HepG2 (cell line): ENCODE measurements at regions not wholly inside any gene's neighbourhood (a gene's known extent, or its start where the extent isn't known, plus 50 kb on each side); places are given as distances from the start of the nearest gene placed in this dataset.

Experiments used
- ATAC-seq: fragments of 200-7000 bp; cut with Tn5 transposase; 3 replicates; pipeline ENCODE4 v1.9.1; 2020; ENCODE audit warnings: mild to moderate bottlenecking, moderate library complexity
- BruUV-seq: library from RNA; stranded (reverse); fragments of 400-500 nt; replicated peaks from 2 replicates; lab custom pipeline; 2021; lab: Mats Ljungman, UMichigan
- CTCF ChIA-PET: fragments of 300-600 bp; formaldehyde crosslinking; extraction: SDS; loops from one replicate; lab custom pipeline; 2021; ENCODE audit warnings: low total read pairs, inconsistent platforms, low intra/inter-chr PET ratio; lab: Yijun Ruan, JAX
- POLR2A ChIA-PET: fragments of 350-600 bp; sonication (Branson Sonifier 250); formaldehyde crosslinking; loops from one replicate; lab custom pipeline; 2020; ENCODE audit warnings: antibody characterized with exemption, inconsistent platforms; lab: Yijun Ruan, JAX
- DNase-seq: peaks from one replicate; pipeline ENCODE4 v3.0.0-alpha.2; 2015; ENCODE audit warnings: low spot score
- FAIRE-seq: peaks from 3 replicates; lab custom pipeline; 2011; peaks lifted over from hg19 to GRCh38; lab: Jason Lieb, UNC
- H2AFZ ChIP-seq: one replicate; pipeline ENCODE4 v1.6.1; 2011; ENCODE audit warnings: low read length, inconsistent platforms
- H3K27ac ChIP-seq: fragments of 300-600 bp; 3 replicates; pipeline ENCODE4 v1.8.0; 2011; ENCODE audit warnings: mixed run types, mild to moderate bottlenecking, mixed read lengths, low read length, inconsistent platforms; ENCODE audit not compliant: insufficient read depth; ENCODE audit errors: extremely low read length
- H3K27me3 ChIP-seq, 2 experiments: fragments of 200-600 bp in 1 of 2; 2 replicates in 1 of 2; 3 replicates in 1 of 2; pipeline versions ENCODE4 v1.6.0 to v1.8.0; 2011; ENCODE audit warnings: low read length in 2 of 2, mild to moderate bottlenecking in 2 of 2, moderate library complexity in 2 of 2, inconsistent platforms in 1 of 2; ENCODE audit not compliant: insufficient read depth in 2 of 2, control insufficient read depth in 1 of 2
- H3K36me3 ChIP-seq, 2 experiments: fragments of 200-600 bp in 1 of 2; replicated peaks in 1 of 2; 2 replicates in 1 of 2; 3 replicates in 1 of 2; pipeline versions ENCODE4 v1.5.1 to v1.8.0; 2011; ENCODE audit warnings: low read length in 2 of 2, inconsistent platforms in 1 of 2; ENCODE audit not compliant: insufficient read depth in 2 of 2, control insufficient read depth in 1 of 2
- H3K4me1 ChIP-seq: 2 replicates; pipeline ENCODE4 v1.5.1; 2012; ENCODE audit warnings: low read length, inconsistent platforms; ENCODE audit not compliant: insufficient read depth
- H3K4me2 ChIP-seq: 2 replicates; pipeline ENCODE4 v1.6.0; 2011; ENCODE audit warnings: low read depth, low read length, inconsistent platforms
- H3K4me3 ChIP-seq, 3 experiments: fragments of 200-600 bp in 1 of 3; sonication (generic), shearing (Covaris generic) in 1 of 3; replicated peaks in 1 of 3; 2 replicates each; pipeline ENCODE4 v1.5.1; 2011 to 2016; ENCODE audit warnings: low read length in 3 of 3, inconsistent platforms in 2 of 3, low read depth in 2 of 3, mild to moderate bottlenecking in 2 of 3, control low read depth in 1 of 3, mixed read lengths in 1 of 3; ENCODE audit not compliant: insufficient read depth in 1 of 3
- H3K79me2 ChIP-seq: one replicate; pipeline ENCODE4 v1.6.1; 2011; ENCODE audit warnings: low read length, inconsistent platforms; ENCODE audit not compliant: insufficient read depth
- H3K9ac ChIP-seq: 2 replicates; pipeline ENCODE4 v1.6.0; 2011; ENCODE audit warnings: mild to moderate bottlenecking, low read depth, low read length, inconsistent platforms; ENCODE audit not compliant: insufficient read depth
- H3K9me3 ChIP-seq: 2 replicates; pipeline ENCODE4 v1.5.1; 2012; ENCODE audit warnings: mild to moderate bottlenecking, low read length
- H4K20me1 ChIP-seq: 2 replicates; pipeline ENCODE4 v1.6.0; 2011; ENCODE audit warnings: inconsistent platforms, mild to moderate bottlenecking, low read length, moderate library complexity; ENCODE audit not compliant: insufficient read depth
- HDAC6 ChIP-seq: fragments of 200-600 bp; sonication (generic); IDR thresholded peaks from 2 replicates; pipeline ENCODE4 v1.7.0; 2017; ENCODE audit warnings: mild to moderate bottlenecking, antibody characterized with exemption, low read length, low read depth
- HIVEP1 ChIP-seq: sonication (generic); formaldehyde crosslinking; IDR thresholded peaks from 2 replicates; pipeline ENCODE4 v1.4.0; 2020; ENCODE audit warnings: mild to moderate bottlenecking, missing genetic modification reagents
- JUN ChIP-seq: sonication (generic); formaldehyde crosslinking; IDR thresholded peaks from 2 replicates; pipeline ENCODE4 v1.4.0; 2020; ENCODE audit warnings: mild to moderate bottlenecking, missing genetic modification reagents
- MTA1 ChIP-seq: sonication (generic); formaldehyde crosslinking; IDR thresholded peaks from 2 replicates; pipeline ENCODE4 v1.4.0; 2020; ENCODE audit warnings: missing genetic modification reagents, mild to moderate bottlenecking, borderline replicate concordance
- NBN ChIP-seq: fragments of 450-650 bp; conservative IDR thresholded peaks from 2 replicates; pipeline ENCODE4 v1.6.1; 2017
- NCOA2 ChIP-seq: sonication (generic); formaldehyde crosslinking; IDR thresholded peaks from 2 replicates; pipeline ENCODE4 v1.8.0; 2022; ENCODE audit warnings: inconsistent platforms
- SATB2 ChIP-seq: sonication (generic); formaldehyde crosslinking; IDR thresholded peaks from 2 replicates; pipeline ENCODE4 v1.5.0; 2020; ENCODE audit warnings: missing genetic modification reagents
- ZKSCAN8 ChIP-seq: IDR thresholded peaks from 2 replicates; pipeline ENCODE4 v1.6.1; 2016; ENCODE audit warnings: borderline replicate concordance, missing genetic modification reagents, missing compliant biosample characterization
- ZNF225 ChIP-seq: sonication (generic); formaldehyde crosslinking; IDR thresholded peaks from 2 replicates; pipeline ENCODE4 v1.4.0; 2020; ENCODE audit warnings: mild to moderate bottlenecking, missing genetic modification reagents
- ZNF484 ChIP-seq: sonication (generic); formaldehyde crosslinking; IDR thresholded peaks from 2 replicates; pipeline ENCODE4 v1.5.1; 2020; ENCODE audit warnings: mild to moderate bottlenecking, low read depth, missing genetic modification reagents, borderline replicate concordance
- ZNF761 ChIP-seq: sonication (generic); formaldehyde crosslinking; conservative IDR thresholded peaks from 2 replicates; pipeline ENCODE4 v1.4.0; 2020; ENCODE audit warnings: mild to moderate bottlenecking, missing genetic modification reagents
- WGBS: methylation state at CpG from one replicate; pipeline ENCODE4 v1.1.6; 2017; ENCODE audit warnings: low lambda C conversion rate; 5-methylcytosine and 5-hydroxymethylcytosine counted together
- in situ Hi-C: cut with HindIII; loops from 2 replicates; pipeline ENCODE4 v1.10.0; 2017; ENCODE audit warnings: low pct_unique_long_range_greater_than_20kb; ENCODE audit not compliant: extremely low pct_ligation_motif_present
- intact Hi-C: fragments of 100-400 bp; cut with micrococcal nuclease; formaldehyde crosslinking; loops from one replicate; pipeline ENCODE4 v1.10.0; 2022; ENCODE audit not compliant: unreplicated experiment
- TF ChIP-seq, protein P1 (sequence below), 2 experiments: IDR thresholded peaks; 2 replicates each; pipeline ENCODE4 v1.6.1; 2011 to 2012; ENCODE audit warnings: low read length in 2 of 2, borderline replicate concordance in 1 of 2, low read depth in 1 of 2, mild to moderate bottlenecking in 1 of 2, moderate library complexity in 1 of 2
- TF ChIP-seq, protein P2 (sequence below): sonication (generic); formaldehyde crosslinking; IDR thresholded peaks from 2 replicates; pipeline ENCODE4 v1.4.0; 2020; ENCODE audit warnings: missing genetic modification reagents
- TF ChIP-seq, protein P3 (sequence below): sonication (generic); formaldehyde crosslinking; IDR thresholded peaks from 2 replicates; pipeline ENCODE4 v1.4.0; 2020; ENCODE audit warnings: missing genetic modification reagents

DNA sequence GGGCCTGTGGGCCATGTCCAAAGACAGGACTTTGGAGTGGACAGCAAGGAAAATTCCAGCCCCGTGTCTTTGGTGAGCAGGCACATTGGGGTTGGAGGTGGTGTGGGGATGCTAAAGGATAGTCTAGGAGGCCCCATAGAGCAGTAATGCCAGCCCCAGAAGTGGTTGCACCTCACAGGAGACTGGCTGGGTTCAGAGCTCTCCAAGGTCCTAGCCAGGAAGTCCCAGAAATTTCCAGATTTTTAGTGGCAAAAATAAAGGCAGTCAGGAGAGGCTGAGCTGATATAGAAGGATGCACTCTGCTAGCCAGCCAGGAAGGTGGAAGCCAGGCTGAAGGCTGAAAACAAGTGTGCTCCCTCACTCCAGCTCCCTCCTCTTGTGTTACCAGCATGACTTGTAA, 144.0 kb upstream of the KCND3 start:
- Histone ChIP-seq H3K27me3 (no peaks in the 10 kb centered on the region), H3K4me1 (no peaks in the 10 kb centered on the region), H3K4me2 (no peak overlapping the region), H3K4me3 (no peak overlapping the region), H3K27ac (no peak overlapping the region), H2AFZ (no peak overlapping the region), H4K20me1 (no peaks in the 10 kb centered on the region), H3K9ac (no peak overlapping the region), H3K36me3 (no peaks in the 10 kb centered on the region), H3K79me2 (no peaks in the 10 kb centered on the region), H3K9me3 (no peaks in the 10 kb centered on the region)
- ChIA-PET CTCF (no interaction called here), POLR2A (no interaction called here)
- BruUV-seq: no TSS peak
- in situ Hi-C loops: no loop called here
- ATAC-seq (no peak), DNase-seq (no peak), FAIRE-seq (no peak)
- 0% methylated on average over 1 of the region's 1 CpG for WGBS
- intact Hi-C loops: no loop called here
- TF ChIP-seq, protein P1, sequence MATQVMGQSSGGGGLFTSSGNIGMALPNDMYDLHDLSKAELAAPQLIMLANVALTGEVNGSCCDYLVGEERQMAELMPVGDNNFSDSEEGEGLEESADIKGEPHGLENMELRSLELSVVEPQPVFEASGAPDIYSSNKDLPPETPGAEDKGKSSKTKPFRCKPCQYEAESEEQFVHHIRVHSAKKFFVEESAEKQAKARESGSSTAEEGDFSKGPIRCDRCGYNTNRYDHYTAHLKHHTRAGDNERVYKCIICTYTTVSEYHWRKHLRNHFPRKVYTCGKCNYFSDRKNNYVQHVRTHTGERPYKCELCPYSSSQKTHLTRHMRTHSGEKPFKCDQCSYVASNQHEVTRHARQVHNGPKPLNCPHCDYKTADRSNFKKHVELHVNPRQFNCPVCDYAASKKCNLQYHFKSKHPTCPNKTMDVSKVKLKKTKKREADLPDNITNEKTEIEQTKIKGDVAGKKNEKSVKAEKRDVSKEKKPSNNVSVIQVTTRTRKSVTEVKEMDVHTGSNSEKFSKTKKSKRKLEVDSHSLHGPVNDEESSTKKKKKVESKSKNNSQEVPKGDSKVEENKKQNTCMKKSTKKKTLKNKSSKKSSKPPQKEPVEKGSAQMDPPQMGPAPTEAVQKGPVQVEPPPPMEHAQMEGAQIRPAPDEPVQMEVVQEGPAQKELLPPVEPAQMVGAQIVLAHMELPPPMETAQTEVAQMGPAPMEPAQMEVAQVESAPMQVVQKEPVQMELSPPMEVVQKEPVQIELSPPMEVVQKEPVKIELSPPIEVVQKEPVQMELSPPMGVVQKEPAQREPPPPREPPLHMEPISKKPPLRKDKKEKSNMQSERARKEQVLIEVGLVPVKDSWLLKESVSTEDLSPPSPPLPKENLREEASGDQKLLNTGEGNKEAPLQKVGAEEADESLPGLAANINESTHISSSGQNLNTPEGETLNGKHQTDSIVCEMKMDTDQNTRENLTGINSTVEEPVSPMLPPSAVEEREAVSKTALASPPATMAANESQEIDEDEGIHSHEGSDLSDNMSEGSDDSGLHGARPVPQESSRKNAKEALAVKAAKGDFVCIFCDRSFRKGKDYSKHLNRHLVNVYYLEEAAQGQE (IDR thresholded peaks at IDR 0.05; ENCODE audit: borderline replicate concordance in 1 of 2, low read depth in 1 of 2, low read length in 2 of 2): peak in 1 of 2 experiments; percentile 64; a peak in 2 of 4 replicates
- TF ChIP-seq ZNF484 (CRISPR knock-in tag): no peak

DNA sequence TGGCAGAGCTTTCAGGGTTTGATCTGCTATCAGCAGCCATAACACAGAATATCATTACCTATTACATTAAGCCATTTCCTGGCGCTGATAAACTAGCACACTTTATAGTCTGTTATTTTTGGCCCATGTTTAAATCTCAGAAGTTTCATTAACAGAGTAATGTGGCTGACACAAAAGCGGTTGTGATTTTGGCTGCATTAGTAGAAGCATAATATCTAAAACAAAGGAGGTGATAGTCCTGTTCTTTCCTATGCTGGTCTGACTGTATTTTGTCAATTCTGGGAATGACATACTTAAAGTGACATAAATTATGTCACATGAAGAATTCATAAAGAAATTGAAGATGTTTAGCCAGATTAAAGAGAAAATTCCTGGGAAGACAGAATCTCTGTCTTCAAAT, 151.3 kb upstream of the KCND3 start:
- BruUV-seq: no TSS peak
- TF ChIP-seq SATB2 (CRISPR knock-in tag) (no peak), NBN (no peak), ZKSCAN8 (CRISPR knock-in tag) (no peak), JUN (no peak), ZNF225 (CRISPR knock-in tag) (no peak), HIVEP1 (no peak), HDAC6 (no peak), ZNF761 (CRISPR knock-in tag) (no peak), MTA1 (CRISPR knock-in tag) (no peak), NCOA2 (CRISPR knock-in tag) (no peak)
- TF ChIP-seq, protein P2, sequence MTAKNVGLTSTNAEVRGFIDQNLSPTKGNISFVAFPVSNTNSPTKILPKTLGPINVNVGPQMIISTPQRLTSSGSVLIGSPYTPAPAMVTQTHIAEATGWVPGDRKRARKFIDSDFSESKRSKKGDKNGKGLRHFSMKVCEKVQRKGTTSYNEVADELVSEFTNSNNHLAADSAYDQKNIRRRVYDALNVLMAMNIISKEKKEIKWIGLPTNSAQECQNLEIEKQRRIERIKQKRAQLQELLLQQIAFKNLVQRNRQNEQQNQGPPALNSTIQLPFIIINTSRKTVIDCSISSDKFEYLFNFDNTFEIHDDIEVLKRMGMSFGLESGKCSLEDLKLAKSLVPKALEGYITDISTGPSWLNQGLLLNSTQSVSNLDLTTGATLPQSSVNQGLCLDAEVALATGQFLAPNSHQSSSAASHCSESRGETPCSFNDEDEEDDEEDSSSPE (CRISPR knock-in tag): no peak
- TF ChIP-seq, protein P3, sequence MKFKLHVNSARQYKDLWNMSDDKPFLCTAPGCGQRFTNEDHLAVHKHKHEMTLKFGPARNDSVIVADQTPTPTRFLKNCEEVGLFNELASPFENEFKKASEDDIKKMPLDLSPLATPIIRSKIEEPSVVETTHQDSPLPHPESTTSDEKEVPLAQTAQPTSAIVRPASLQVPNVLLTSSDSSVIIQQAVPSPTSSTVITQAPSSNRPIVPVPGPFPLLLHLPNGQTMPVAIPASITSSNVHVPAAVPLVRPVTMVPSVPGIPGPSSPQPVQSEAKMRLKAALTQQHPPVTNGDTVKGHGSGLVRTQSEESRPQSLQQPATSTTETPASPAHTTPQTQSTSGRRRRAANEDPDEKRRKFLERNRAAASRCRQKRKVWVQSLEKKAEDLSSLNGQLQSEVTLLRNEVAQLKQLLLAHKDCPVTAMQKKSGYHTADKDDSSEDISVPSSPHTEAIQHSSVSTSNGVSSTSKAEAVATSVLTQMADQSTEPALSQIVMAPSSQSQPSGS (CRISPR knock-in tag): no peak

More for the DNA sequence above, 151.3 kb upstream of the KCND3 start:
- ATAC-seq (no peak), DNase-seq (no peak), FAIRE-seq (no peak)
- no peak overlapping the region for H3K4me3 ChIP-seq
- no peak overlapping the region for H3K27ac ChIP-seq
- no peaks in the 10 kb centered on the region for H3K79me2 ChIP-seq
- H3K9me3 ChIP-seq: no peaks in the 10 kb centered on the region
- H3K36me3 ChIP-seq: no peaks in the 10 kb centered on the region
- no peaks in the 10 kb centered on the region for H4K20me1 ChIP-seq
- no peaks in the 10 kb centered on the region for H3K4me1 ChIP-seq
- intact Hi-C loops: no loop called here
- no peak overlapping the region for H3K9ac ChIP-seq
- in situ Hi-C loops: no loop called here
- H2AFZ ChIP-seq: no peak overlapping the region
- no peak overlapping the region for H3K4me2 ChIP-seq
- WGBS: 2% methylated on average over 2 of the region's 2 CpGs
- CTCF ChIA-PET: no interaction called here
- H3K27me3 ChIP-seq: peaks cover 0 to 3% of the 10 kb centered on the region in 2 experiments; a peak in 1 of 5 replicates
- POLR2A ChIA-PET: no interaction called here
